GM12865 (cell line): ENCODE measurements at regions not wholly inside any gene's neighbourhood (a gene's known extent, or its start where the extent isn't known, plus 50 kb on each side); places are given as distances from the start of the nearest gene placed in this dataset.

ENCODE experiments used
- DNase-seq: peaks from one replicate; pipeline ENCODE4 v3.0.0; 2010; ENCODE audit warnings: low read depth
- H3K4me3 ChIP-seq: 2 replicates; pipeline ENCODE4 v1.5.1; 2011; ENCODE audit warnings: mild to moderate bottlenecking, low read depth, low read length, control low read depth
- TF ChIP-seq, protein P1 (sequence below): IDR thresholded peaks from 2 replicates; pipeline ENCODE4 v1.5.1; 2011; ENCODE audit warnings: low read length, control low read depth, low read depth, inconsistent platforms; ENCODE audit not compliant: insufficient read depth; ENCODE audit errors: missing control alignments

DNA sequence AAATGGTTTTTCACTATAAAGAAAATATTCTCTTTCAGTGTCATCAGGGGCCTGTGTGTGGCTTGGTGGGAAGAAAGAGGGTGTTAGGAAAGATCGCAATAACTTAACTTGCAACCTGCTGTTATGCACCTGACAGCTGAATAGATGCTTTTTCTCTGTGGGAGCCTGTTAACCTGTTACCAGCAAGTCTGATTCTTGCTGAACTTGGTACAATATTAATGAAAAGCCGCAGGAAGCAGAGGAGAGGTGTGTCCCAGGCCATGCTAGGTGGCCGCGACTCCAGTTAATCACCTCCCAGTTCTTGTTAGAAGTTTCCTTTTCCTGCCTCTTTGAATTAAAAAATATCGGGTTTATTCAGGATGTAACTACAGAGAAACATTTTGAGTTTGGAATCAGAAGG is 494.8 kb upstream of the AGA start:
- DNase-seq = no peak

DNA sequence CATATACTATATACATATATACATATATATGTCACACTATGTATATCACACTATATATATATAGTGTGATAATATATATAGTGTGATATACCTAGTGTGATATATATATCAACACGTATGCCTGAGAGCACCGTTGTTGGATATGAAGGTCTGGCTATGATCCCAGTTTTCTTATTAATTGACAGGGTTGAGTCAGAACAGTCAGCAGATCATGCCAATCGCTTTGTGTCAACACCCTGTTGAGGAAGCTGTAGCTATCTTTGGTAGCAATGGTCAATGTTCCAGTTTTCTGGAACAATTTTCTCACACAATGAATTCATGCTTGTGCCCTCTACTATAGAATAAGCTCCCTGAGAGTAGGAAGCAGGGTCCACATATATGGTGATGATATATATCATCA is 496.0 kb upstream of the AGA start:
- TF ChIP-seq, protein P1, sequence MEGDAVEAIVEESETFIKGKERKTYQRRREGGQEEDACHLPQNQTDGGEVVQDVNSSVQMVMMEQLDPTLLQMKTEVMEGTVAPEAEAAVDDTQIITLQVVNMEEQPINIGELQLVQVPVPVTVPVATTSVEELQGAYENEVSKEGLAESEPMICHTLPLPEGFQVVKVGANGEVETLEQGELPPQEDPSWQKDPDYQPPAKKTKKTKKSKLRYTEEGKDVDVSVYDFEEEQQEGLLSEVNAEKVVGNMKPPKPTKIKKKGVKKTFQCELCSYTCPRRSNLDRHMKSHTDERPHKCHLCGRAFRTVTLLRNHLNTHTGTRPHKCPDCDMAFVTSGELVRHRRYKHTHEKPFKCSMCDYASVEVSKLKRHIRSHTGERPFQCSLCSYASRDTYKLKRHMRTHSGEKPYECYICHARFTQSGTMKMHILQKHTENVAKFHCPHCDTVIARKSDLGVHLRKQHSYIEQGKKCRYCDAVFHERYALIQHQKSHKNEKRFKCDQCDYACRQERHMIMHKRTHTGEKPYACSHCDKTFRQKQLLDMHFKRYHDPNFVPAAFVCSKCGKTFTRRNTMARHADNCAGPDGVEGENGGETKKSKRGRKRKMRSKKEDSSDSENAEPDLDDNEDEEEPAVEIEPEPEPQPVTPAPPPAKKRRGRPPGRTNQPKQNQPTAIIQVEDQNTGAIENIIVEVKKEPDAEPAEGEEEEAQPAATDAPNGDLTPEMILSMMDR = no peak
- no peak for DNase-seq
- no peak overlapping the region for H3K4me3 ChIP-seq

More for the DNA sequence above, 494.8 kb upstream of the AGA start:
- no peak overlapping the region for H3K4me3 ChIP-seq
- TF ChIP-seq, protein P1 = no peak

DNA sequence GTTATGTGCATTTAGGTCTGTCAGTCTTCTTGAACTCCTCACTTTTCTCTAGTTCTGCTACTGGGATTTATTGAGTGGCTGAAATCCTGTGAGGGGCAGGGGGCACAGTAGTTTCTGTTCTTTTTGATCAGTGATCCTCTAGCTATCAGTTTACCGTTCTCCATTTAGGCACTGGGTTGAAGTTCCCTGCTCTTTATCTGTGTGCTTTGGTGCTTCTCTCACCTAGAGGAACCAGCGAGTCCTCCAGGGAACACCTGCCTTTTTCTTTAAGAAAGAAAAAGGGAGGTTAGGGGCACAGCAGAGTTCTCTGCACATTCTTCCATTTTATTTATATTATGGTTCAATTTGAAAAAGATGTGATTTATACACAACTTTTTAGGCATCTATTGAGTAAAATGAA is 503.0 kb upstream of the AGA start:
- DNase-seq = no peak
- H3K4me3 ChIP-seq = no peak overlapping the region
- TF ChIP-seq, protein P1 = no peak

DNA sequence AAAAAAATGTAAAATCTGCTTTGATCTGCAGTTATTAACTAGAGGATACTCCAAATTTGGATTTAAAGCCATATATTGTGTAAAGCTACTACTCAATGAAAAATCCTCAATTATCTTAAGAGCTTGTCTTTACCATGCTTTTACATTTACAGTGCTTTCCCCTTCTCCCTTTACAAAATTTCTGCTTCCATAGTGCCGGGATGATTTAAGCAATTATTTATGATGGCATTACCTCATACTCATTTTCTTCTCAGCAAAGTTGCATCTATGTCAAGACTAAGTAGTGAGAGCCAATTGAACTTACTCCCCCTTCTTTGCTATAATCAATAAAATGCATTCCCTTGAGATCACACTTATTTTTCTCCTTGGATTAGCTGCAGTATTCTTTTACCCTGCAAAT is 505.4 kb upstream of the AGA start:
- H3K4me3 ChIP-seq = no peak overlapping the region
- TF ChIP-seq, protein P1 = no peak
- DNase-seq = no peak

DNA sequence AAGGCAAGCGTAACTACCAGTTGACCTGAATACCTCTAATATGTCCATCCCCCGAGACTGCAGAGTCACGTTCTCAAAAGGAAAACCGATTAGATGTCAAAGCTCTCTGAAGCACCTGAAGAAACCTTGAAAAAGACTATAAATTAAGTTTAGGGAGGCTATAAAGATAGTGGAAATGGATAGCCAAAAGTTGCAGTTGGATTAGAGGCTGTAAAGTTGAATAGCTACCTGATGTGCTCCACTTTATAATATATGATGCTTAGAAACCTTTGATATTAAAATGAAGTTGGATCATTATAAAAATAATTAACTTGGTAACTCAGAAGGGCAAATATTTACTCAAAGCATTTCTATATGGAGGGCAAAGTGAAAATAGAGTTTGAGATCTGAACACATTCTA is 506.6 kb upstream of the AGA start:
- TF ChIP-seq, protein P1 = no peak

DNA sequence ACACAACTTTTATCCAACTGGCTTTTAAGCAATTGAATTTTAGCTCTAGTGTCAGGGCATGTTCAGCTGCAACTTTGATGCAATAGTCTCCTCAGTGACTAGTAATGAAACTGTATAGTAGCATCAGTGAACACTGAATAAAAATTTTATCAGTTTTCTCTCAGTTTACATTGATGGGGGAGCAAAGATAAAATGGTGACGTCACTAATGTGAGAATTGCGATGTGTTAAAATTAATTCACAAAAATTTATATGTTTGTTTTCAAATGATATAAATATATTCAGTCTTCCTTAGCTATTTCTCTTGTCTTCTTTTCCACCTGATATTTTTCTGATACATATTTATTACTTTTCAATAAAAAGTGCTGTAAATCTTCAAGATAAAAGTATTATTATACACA is 508.8 kb upstream of the AGA start:
- TF ChIP-seq, protein P1 = no peak
- H3K4me3 ChIP-seq = no peak overlapping the region
- no peak for DNase-seq

More for the DNA sequence above, 506.6 kb upstream of the AGA start:
- DNase-seq = no peak
- no peak overlapping the region for H3K4me3 ChIP-seq

DNA sequence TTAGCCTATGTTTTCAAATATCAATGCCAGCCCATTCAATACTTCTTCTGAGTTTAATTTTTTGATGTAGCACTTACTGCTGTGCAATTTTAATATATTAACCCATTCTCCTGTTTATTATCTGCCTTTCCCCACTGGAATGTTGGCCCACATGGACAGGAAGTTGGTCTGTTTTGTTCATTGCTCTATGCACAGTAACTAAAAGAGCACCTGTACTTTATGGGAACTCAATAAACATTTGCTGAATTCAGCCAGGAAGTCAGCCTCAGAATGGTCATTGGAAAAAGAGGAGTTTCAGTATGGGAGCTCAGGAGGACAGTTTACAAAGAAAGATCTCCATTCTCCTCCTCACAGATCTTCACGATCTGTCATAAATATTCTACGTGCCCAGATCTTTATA is 510.5 kb upstream of the AGA start:
- TF ChIP-seq, protein P1 = no peak
- no peak for DNase-seq
- H3K4me3 ChIP-seq = no peak overlapping the region
